HG03175 (cell line): ENCODE measurements at regions not wholly inside any gene's neighbourhood (a gene's known extent, or its start where the extent isn't known, plus 50 kb on each side); places are given as distances from the start of the nearest gene placed in this dataset.

Experiments used
- ATAC-seq: cut with Tn5 transposase; IDR thresholded peaks from one replicate; pipeline ENCODE4 v1.9.1; 2021; ENCODE audit warnings: mild to moderate bottlenecking, moderate library complexity; ENCODE audit not compliant: unreplicated experiment

GRCh38 chr21:38959692-38960061 lies 153.9 kb downstream of the ETS2 start:
- no peak for ATAC-seq

DNA sequence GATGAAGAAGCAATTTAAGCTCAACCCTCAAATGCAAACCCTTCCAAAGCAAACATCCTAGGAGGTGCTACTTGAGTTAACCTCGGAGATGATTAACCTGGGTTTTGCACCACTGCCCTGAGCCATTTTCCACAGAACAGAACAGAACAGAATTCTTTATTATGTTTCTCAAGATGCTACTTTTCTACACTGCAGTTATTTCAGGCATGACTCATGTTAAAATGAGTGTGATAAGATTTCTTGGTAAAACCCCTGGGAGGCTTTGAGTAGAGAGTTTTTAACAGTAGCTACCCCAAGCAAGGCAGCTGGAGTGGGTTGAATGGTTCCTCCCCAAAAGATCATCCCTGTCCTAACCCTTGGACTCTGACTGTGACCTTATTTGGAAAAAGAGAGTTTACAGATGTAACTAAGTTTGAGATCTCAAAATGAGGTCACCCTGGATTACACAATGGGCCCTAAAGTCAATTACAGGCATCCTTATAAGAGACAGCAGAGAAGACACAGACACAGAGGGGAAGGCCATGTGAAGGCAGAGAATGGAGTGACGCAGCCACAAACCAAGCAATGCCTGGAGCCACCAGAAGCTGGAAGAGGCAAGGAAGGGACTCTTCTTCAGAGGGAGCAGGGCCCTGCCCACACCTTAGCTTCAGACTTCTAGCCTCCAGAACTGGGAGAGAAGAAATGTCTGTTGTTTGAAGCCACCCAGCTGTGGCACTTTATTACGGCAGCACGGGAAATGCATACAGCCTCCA lies 153.4 kb downstream of the ETS2 start:
- ATAC-seq: no peak

- no peak for ATAC-seq
Measured at GRCh38 chr21:38958323-38958705, 152.6 kb downstream of the ETS2 start.

GRCh38 chr21:38957575-38958322 lies 152.0 kb downstream of the ETS2 start:
- ATAC-seq: no peak

GRCh38 chr21:38956856-38957571 lies 151.3 kb downstream of the ETS2 start:
- no peak for ATAC-seq

GRCh38 chr21:38956521-38956855 lies 150.8 kb downstream of the ETS2 start:
- no peak for ATAC-seq

- ATAC-seq: no peak
Measured at GRCh38 chr21:38956007-38956406, 150.3 kb downstream of the ETS2 start.

DNA sequence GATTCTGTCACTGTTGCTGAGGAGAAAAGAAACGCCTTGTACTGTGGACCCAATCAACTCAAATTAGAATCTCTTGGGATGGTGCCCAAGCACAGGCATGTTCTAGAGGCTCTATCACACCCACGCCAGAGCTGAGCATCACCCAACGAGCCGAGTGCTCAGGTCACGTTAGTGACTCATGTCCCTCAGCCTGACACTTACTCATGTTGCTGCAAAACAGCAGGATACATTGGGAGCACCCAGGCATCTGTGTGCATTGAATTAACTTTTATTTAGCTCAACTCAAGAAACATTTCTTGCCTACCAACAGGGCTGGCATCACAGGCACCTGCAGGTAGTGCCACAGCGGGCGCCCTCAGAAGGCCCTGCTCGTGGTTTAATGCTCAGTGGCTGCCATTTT lies 149.8 kb downstream of the ETS2 start:
- no peak for ATAC-seq

DNA sequence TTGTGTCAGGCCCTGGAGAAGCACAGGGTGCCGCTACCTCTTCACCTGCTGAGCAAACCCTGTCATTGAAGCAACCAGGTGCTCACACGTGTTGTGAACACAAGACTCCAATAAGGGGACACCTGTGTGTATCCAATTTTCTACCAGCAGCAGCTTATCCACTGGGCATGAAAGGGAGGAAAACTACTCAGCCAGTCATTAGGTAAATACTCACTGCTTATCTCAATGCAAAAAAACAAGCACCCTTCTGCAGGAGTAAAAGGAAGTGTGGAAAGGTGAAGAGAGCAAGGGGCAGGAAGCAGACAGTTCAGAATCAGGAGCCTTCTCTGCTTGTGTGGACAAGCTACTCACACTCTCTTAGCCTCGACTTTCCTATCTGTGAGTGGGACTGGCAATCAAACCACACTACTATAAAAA lies 148.9 kb downstream of the ETS2 start:
- ATAC-seq: no peak

DNA sequence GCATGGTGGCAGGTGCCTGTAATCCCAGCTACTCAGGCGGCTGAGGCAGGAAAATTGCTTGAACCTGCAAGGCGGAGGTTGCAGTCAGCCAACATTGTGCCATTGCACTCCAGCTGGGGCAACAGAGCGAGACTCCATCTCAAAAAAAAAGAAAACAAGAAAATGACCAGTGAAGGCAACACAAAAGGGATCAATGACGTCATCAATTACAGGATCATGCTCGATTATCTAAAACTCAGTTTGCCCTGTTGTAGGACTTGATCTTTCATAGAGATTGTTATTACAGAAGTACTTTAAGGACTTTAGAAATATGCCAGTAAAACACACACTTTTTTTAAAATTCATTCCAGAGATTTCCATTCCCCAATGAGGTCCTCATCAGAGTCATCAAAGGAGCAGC lies 147.8 kb downstream of the ETS2 start:
- no peak for ATAC-seq

DNA sequence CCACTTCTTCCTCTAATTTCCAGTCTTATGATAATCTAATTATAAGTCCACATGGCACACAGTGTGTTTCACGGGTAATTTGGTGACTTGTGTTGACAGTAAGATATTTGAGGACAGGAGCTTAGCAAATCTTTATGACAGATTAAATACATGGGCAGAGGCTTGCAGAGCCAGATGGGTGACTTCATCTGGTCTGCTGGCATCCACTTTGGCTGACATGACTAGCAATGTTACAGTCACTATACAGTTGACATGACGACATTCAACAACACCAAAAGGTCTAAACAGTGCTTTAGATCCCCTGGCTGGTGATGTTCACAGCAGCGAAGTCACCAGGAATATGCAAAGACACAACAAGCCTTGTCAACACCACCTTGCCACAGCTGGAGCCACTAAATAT lies 147.2 kb downstream of the ETS2 start:
- ATAC-seq: no peak

- ATAC-seq: no peak
Measured at GRCh38 chr21:38951095-38951730, 145.5 kb downstream of the ETS2 start.

- no peak for ATAC-seq
Measured at GRCh38 chr21:38950435-38951094, 144.8 kb downstream of the ETS2 start.

GRCh38 chr21:38949070-38949380 lies 143.3 kb downstream of the ETS2 start:
- no peak for ATAC-seq

DNA sequence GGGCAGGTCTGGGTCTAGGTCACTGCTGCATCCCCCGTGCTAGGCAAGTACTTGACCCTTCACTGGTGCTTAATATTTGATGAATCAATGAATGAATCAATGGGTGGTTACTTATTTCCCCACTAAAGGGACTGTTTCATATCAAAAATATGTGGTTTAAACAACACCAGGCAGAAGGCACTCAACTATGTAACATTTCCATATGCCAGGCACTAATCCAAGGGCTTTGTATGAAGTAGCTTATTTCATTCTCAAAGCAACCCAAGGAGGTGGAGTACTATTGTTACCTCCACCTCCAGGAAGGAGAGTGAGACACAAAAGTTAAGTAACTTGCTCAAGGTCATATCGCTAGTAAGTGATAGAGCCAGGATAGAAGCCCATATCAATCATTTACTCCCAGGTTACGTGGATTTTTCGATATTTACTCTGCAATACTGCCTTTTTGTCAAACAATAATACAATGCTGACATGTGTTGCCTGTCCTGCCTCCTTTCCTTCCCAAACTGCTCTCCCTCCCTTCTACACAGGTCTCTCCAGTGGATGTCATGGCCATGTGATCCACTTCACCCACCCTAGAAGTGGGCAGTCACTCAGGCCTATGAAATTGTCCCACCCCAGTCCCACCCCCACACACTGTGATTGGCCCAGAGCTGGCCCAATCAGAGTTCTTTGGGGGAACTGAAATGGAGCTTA lies 142.8 kb downstream of the ETS2 start:
- no peak for ATAC-seq

- ATAC-seq: no peak
Measured at GRCh38 chr21:38945545-38946245, 140.0 kb downstream of the ETS2 start.

GRCh38 chr21:38944903-38945302 lies 139.2 kb downstream of the ETS2 start:
- no peak for ATAC-seq

DNA sequence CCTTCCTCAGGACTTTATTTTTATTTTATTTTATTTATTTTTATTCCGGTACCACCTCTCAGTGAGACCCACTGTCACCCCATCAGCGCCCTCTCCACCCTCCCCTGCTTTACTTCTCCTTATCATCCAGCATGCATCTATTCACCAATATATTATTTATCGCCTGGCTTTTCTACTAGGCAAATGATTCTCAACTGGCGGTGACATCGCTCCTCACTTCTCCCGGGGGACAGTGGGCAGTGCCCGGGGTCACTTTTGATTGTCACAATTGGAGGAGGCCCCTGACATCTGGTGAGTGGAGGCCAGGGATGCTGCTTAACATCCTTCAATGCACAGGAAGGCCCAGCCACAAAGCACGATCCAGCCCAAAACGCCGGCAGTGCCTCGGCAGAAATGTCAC lies 138.7 kb downstream of the ETS2 start:
- no peak for ATAC-seq

DNA sequence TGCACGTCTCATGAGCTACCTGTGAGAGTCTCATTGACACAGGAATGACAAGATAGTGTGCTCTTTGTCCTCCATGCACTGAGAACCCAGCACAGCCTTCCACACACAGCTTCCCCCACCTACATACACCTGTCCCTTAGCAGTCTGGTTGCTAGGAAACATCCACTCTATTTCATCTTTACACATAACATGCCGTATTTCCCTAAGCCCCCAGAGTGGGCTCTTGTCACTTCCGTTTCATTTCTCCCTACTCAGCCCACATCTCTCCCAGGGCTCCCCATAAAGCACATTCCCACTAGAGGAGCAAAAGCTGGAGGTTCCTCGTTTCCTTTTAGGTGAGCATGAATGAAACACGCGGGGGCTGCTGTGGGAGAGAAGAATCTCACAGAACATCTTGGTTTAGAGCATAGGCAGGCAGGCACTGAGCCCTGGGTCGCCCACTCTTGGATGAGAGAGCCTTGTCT lies 137.1 kb downstream of the ETS2 start:
- no peak for ATAC-seq

GRCh38 chr21:38938769-38939168 lies 133.0 kb downstream of the ETS2 start:
- no peak for ATAC-seq
